ENCODE measurements at regions not wholly inside any gene's neighbourhood (a gene's known extent, or its start where the extent isn't known, plus 50 kb on each side); places are given as distances from the start of the nearest gene placed in this dataset.

DNA sequence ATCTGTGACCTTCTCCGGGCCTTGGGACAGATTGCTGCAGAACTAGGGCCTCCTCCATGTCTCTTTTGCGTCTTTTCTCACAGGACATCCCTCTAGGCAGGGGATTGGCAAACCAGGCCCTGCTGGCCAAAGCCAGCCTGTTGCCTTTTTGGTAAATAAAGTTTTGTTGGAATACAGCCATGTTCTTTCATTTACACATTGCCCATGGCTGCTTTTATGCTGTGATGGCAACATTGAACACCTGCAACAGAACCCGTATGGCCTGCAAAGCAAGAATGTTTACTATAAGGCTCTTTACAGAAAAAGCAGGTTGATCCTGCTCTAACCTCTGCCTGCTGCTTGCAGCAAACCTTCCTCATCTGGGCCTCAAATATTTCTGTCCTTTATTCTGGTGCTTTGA lies 56.8 kb upstream of the B3GAT1 start:
- TF ChIP-seq, protein P1, sequence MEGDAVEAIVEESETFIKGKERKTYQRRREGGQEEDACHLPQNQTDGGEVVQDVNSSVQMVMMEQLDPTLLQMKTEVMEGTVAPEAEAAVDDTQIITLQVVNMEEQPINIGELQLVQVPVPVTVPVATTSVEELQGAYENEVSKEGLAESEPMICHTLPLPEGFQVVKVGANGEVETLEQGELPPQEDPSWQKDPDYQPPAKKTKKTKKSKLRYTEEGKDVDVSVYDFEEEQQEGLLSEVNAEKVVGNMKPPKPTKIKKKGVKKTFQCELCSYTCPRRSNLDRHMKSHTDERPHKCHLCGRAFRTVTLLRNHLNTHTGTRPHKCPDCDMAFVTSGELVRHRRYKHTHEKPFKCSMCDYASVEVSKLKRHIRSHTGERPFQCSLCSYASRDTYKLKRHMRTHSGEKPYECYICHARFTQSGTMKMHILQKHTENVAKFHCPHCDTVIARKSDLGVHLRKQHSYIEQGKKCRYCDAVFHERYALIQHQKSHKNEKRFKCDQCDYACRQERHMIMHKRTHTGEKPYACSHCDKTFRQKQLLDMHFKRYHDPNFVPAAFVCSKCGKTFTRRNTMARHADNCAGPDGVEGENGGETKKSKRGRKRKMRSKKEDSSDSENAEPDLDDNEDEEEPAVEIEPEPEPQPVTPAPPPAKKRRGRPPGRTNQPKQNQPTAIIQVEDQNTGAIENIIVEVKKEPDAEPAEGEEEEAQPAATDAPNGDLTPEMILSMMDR (IDR thresholded peaks at IDR 0.05 in 4 of 5, conservative IDR thresholded peaks at IDR 0.05 in 1 of 5) = no peak
- no peak for TF ChIP-seq POLR2A (IDR thresholded peaks at IDR 0.05)
